HepG2 (cell line): ENCODE measurements at regions not wholly inside any gene's neighbourhood (a gene's known extent, or its start where the extent isn't known, plus 50 kb on each side); places are given as distances from the start of the nearest gene placed in this dataset.

Experiments used
- ATAC-seq: fragments of 200-7000 bp; cut with Tn5 transposase; 3 replicates; pipeline ENCODE4 v1.9.1; 2020; ENCODE audit warnings: mild to moderate bottlenecking, moderate library complexity
- BruUV-seq: library from RNA; stranded (reverse); fragments of 400-500 nt; replicated peaks from 2 replicates; lab custom pipeline; 2021; lab: Mats Ljungman, UMichigan
- CTCF ChIA-PET: fragments of 300-600 bp; formaldehyde crosslinking; extraction: SDS; loops from one replicate; lab custom pipeline; 2021; ENCODE audit warnings: low total read pairs, inconsistent platforms, low intra/inter-chr PET ratio; lab: Yijun Ruan, JAX
- POLR2A ChIA-PET: fragments of 350-600 bp; sonication (Branson Sonifier 250); formaldehyde crosslinking; loops from one replicate; lab custom pipeline; 2020; ENCODE audit warnings: antibody characterized with exemption, inconsistent platforms; lab: Yijun Ruan, JAX
- DNase-seq: peaks from one replicate; pipeline ENCODE4 v3.0.0-alpha.2; 2015; ENCODE audit warnings: low spot score
- FAIRE-seq: peaks from 3 replicates; lab custom pipeline; 2011; peaks lifted over from hg19 to GRCh38; lab: Jason Lieb, UNC
- H2AFZ ChIP-seq: one replicate; pipeline ENCODE4 v1.6.1; 2011; ENCODE audit warnings: low read length, inconsistent platforms
- H3K27ac ChIP-seq: fragments of 300-600 bp; 3 replicates; pipeline ENCODE4 v1.8.0; 2011; ENCODE audit warnings: mixed run types, mild to moderate bottlenecking, mixed read lengths, low read length, inconsistent platforms; ENCODE audit not compliant: insufficient read depth; ENCODE audit errors: extremely low read length
- H3K27me3 ChIP-seq, 2 experiments: fragments of 200-600 bp in 1 of 2; 2 replicates in 1 of 2; 3 replicates in 1 of 2; pipeline versions ENCODE4 v1.6.0 to v1.8.0; 2011; ENCODE audit warnings: low read length in 2 of 2, mild to moderate bottlenecking in 2 of 2, moderate library complexity in 2 of 2, inconsistent platforms in 1 of 2; ENCODE audit not compliant: insufficient read depth in 2 of 2, control insufficient read depth in 1 of 2
- H3K36me3 ChIP-seq, 2 experiments: fragments of 200-600 bp in 1 of 2; replicated peaks in 1 of 2; 2 replicates in 1 of 2; 3 replicates in 1 of 2; pipeline versions ENCODE4 v1.5.1 to v1.8.0; 2011; ENCODE audit warnings: low read length in 2 of 2, inconsistent platforms in 1 of 2; ENCODE audit not compliant: insufficient read depth in 2 of 2, control insufficient read depth in 1 of 2
- H3K4me1 ChIP-seq: 2 replicates; pipeline ENCODE4 v1.5.1; 2012; ENCODE audit warnings: low read length, inconsistent platforms; ENCODE audit not compliant: insufficient read depth
- H3K4me2 ChIP-seq: 2 replicates; pipeline ENCODE4 v1.6.0; 2011; ENCODE audit warnings: low read depth, low read length, inconsistent platforms
- H3K4me3 ChIP-seq, 3 experiments: fragments of 200-600 bp in 1 of 3; sonication (generic), shearing (Covaris generic) in 1 of 3; replicated peaks in 1 of 3; 2 replicates each; pipeline ENCODE4 v1.5.1; 2011 to 2016; ENCODE audit warnings: low read length in 3 of 3, inconsistent platforms in 2 of 3, low read depth in 2 of 3, mild to moderate bottlenecking in 2 of 3, control low read depth in 1 of 3, mixed read lengths in 1 of 3; ENCODE audit not compliant: insufficient read depth in 1 of 3
- H3K79me2 ChIP-seq: one replicate; pipeline ENCODE4 v1.6.1; 2011; ENCODE audit warnings: low read length, inconsistent platforms; ENCODE audit not compliant: insufficient read depth
- H3K9ac ChIP-seq: 2 replicates; pipeline ENCODE4 v1.6.0; 2011; ENCODE audit warnings: mild to moderate bottlenecking, low read depth, low read length, inconsistent platforms; ENCODE audit not compliant: insufficient read depth
- H3K9me3 ChIP-seq: 2 replicates; pipeline ENCODE4 v1.5.1; 2012; ENCODE audit warnings: mild to moderate bottlenecking, low read length
- H4K20me1 ChIP-seq: 2 replicates; pipeline ENCODE4 v1.6.0; 2011; ENCODE audit warnings: inconsistent platforms, mild to moderate bottlenecking, low read length, moderate library complexity; ENCODE audit not compliant: insufficient read depth
- BORCS8-MEF2B ChIP-seq: sonication (generic); formaldehyde crosslinking; IDR thresholded peaks from 2 replicates; pipeline ENCODE4 v1.8.0; 2022; ENCODE audit warnings: mild to moderate bottlenecking, missing genetic modification reagents
- ELF4 ChIP-seq: sonication (generic); formaldehyde crosslinking; IDR thresholded peaks from 2 replicates; pipeline ENCODE4 v1.5.0; 2020; ENCODE audit warnings: missing genetic modification reagents, mild to moderate bottlenecking, moderate library complexity, borderline replicate concordance
- TBX3 ChIP-seq: fragments of 450-650 bp; IDR thresholded peaks from 2 replicates; pipeline ENCODE4 v1.6.1; 2017; ENCODE audit warnings: antibody characterized with exemption, mild to moderate bottlenecking, inconsistent platforms, borderline replicate concordance
- ZZZ3 ChIP-seq: sonication (generic); formaldehyde crosslinking; IDR thresholded peaks from 2 replicates; pipeline ENCODE4 v1.4.0; 2020; ENCODE audit warnings: missing genetic modification reagents, mild to moderate bottlenecking, borderline replicate concordance
- WGBS: methylation state at CpG from one replicate; pipeline ENCODE4 v1.1.6; 2017; ENCODE audit warnings: low lambda C conversion rate; 5-methylcytosine and 5-hydroxymethylcytosine counted together
- in situ Hi-C: cut with HindIII; loops from 2 replicates; pipeline ENCODE4 v1.10.0; 2017; ENCODE audit warnings: low pct_unique_long_range_greater_than_20kb; ENCODE audit not compliant: extremely low pct_ligation_motif_present
- intact Hi-C: fragments of 100-400 bp; cut with micrococcal nuclease; formaldehyde crosslinking; loops from one replicate; pipeline ENCODE4 v1.10.0; 2022; ENCODE audit not compliant: unreplicated experiment
- TF ChIP-seq, protein P1 (sequence below): sonication (generic); formaldehyde crosslinking; IDR thresholded peaks from 2 replicates; pipeline ENCODE4 v1.9.0; 2021; ENCODE audit warnings: mild to moderate bottlenecking, missing genetic modification reagents
- TF ChIP-seq, protein P2 (sequence below): sonication (generic); formaldehyde crosslinking; IDR thresholded peaks from 2 replicates; pipeline ENCODE4 v1.5.0; 2020; ENCODE audit warnings: missing genetic modification reagents

DNA sequence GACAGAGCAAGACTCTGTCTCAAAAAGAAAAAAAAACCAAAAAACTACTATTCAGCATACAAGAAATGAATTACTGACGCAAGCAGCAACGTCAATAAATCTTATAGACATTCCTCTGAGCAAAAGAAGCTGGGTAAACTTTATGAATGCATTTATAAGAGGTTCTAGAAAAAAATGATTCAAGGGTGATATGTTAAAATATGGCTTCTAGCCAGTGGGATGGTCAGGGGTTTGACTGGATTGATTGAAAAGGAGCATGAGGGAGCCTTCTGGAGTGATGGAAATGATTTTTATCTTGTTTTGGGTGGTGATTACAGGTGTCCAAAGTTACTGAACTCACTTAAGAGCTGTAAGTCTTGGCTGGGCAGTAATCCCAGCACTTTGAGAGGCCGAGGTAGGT is 64.9 kb upstream of the SALL4 start:
- Histone ChIP-seq H3K27me3 (peaks cover 0 to 3% of the 10 kb centered on the region in 2 experiments; a peak in 1 of 5 replicates), H3K4me1 (no peaks in the 10 kb centered on the region), H3K9ac (no peak overlapping the region), H2AFZ (no peak overlapping the region), H3K27ac (no peak overlapping the region), H3K9me3 (no peaks in the 10 kb centered on the region), H3K4me3 (no peak overlapping the region), H4K20me1 (no peaks in the 10 kb centered on the region), H3K36me3 (no peaks in the 10 kb centered on the region), H3K79me2 (no peaks in the 10 kb centered on the region), H3K4me2 (no peak overlapping the region)
- FAIRE-seq: no peak
- in situ Hi-C loops: no loop called here
- ATAC-seq: no peak
- intact Hi-C loops: no loop called here
- 32% methylated on average over 3 of the region's 3 CpGs for WGBS
- ChIA-PET POLR2A (no interaction called here), CTCF (no interaction called here)
- TF ChIP-seq, protein P1, sequence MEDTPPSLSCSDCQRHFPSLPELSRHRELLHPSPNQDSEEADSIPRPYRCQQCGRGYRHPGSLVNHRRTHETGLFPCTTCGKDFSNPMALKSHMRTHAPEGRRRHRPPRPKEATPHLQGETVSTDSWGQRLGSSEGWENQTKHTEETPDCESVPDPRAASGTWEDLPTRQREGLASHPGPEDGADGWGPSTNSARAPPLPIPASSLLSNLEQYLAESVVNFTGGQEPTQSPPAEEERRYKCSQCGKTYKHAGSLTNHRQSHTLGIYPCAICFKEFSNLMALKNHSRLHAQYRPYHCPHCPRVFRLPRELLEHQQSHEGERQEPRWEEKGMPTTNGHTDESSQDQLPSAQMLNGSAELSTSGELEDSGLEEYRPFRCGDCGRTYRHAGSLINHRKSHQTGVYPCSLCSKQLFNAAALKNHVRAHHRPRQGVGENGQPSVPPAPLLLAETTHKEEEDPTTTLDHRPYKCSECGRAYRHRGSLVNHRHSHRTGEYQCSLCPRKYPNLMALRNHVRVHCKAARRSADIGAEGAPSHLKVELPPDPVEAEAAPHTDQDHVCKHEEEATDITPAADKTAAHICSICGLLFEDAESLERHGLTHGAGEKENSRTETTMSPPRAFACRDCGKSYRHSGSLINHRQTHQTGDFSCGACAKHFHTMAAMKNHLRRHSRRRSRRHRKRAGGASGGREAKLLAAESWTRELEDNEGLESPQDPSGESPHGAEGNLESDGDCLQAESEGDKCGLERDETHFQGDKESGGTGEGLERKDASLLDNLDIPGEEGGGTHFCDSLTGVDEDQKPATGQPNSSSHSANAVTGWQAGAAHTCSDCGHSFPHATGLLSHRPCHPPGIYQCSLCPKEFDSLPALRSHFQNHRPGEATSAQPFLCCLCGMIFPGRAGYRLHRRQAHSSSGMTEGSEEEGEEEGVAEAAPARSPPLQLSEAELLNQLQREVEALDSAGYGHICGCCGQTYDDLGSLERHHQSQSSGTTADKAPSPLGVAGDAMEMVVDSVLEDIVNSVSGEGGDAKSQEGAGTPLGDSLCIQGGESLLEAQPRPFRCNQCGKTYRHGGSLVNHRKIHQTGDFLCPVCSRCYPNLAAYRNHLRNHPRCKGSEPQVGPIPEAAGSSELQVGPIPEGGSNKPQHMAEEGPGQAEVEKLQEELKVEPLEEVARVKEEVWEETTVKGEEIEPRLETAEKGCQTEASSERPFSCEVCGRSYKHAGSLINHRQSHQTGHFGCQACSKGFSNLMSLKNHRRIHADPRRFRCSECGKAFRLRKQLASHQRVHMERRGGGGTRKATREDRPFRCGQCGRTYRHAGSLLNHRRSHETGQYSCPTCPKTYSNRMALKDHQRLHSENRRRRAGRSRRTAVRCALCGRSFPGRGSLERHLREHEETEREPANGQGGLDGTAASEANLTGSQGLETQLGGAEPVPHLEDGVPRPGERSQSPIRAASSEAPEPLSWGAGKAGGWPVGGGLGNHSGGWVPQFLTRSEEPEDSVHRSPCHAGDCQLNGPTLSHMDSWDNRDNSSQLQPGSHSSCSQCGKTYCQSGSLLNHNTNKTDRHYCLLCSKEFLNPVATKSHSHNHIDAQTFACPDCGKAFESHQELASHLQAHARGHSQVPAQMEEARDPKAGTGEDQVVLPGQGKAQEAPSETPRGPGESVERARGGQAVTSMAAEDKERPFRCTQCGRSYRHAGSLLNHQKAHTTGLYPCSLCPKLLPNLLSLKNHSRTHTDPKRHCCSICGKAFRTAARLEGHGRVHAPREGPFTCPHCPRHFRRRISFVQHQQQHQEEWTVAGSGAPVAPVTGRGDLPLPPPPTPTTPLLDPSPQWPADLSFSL (CRISPR knock-in tag): no peak
- TF ChIP-seq ELF4 (CRISPR knock-in tag): no peak
- no peak for TF ChIP-seq ZZZ3
- TF ChIP-seq, protein P2, sequence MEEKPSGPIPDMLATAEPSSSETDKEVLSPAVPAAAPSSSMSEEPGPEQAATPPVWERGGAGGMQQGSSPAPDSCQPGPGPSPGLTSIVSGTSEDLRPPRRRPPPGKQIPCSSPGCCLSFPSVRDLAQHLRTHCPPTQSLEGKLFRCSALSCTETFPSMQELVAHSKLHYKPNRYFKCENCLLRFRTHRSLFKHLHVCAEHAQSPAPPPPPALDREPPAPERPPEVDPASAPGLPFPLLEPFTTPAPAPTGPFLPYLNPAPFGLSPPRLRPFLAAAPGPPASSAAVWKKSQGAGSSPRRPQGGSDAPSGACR (CRISPR knock-in tag): no peak
- no peak for TF ChIP-seq BORCS8-MEF2B (CRISPR knock-in tag)
- no peak for TF ChIP-seq TBX3
- DNase-seq: no peak
- BruUV-seq: no TSS peak
